Ovary (tissue), 3 donors: ENCODE measurements at regions not wholly inside any gene's neighbourhood (a gene's known extent, or its start where the extent isn't known, plus 50 kb on each side); places are given as distances from the start of the nearest gene placed in this dataset.

Experiments
- CTCF ChIP-seq, 3 donors: fragments of 450-650 bp in 2 of 3; fragments of 200-600 bp in 1 of 3; IDR thresholded peaks; one replicate each; pipeline versions ENCODE4 v1.5.1 to v1.8.0; 2016 to 2022; ENCODE audit warnings: antibody characterized with exemption in 3 of 3, mild to moderate bottlenecking in 1 of 3
- POLR2A ChIP-seq: fragments of 450-650 bp; IDR thresholded peaks from one replicate; pipeline ENCODE4 v1.6.1; 2017; ENCODE audit warnings: antibody characterized with exemption, mild to moderate bottlenecking, moderate library complexity
- donor health status: DM: no; HTN: no; CAD: no.

GRCh38 chr10:3485057-3485686, 299.8 kb downstream of the KLF6 start:
- TF ChIP-seq POLR2A (no peak), CTCF (IDR thresholded peaks at IDR 0.05) (no peak)
